HK-2 (cell line): ENCODE measurements at regions not wholly inside any gene's neighbourhood (a gene's known extent, or its start where the extent isn't known, plus 50 kb on each side); places are given as distances from the start of the nearest gene placed in this dataset.
A peak's percentile ranks its signal among the peaks of the same experiment; 100 is the strongest.
"Not testable (repeated sequence)": the region's sequence is repeated elsewhere in the genome, so short reads cannot be mapped to it uniquely, and the experiment has no call there.

Experiments used
- DNase-seq: peaks from one replicate; pipeline ENCODE4 v3.0.0-alpha.2; 2018; ENCODE audit not compliant: unreplicated experiment

DNA sequence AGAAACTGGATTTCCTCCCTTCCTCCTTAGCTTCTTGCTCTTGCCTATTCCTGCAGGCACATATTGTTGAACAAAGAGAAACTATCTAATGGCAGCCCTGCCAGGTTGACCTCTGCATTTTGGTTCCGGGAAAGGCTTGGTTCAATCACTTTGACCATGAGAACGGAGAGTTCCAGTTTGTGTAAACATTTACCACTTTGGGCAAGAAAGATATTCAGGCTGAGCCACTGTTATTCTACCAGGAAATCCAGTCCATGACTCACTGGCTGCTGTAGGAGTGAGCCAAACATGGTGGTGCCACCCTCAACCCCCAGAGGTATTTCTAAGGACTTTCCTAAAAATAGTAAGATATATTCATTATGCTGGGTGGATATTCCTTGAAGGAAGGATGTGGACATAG is 242.2 kb upstream of the OR4E1 start:
- DNase-seq = no peak

DNA sequence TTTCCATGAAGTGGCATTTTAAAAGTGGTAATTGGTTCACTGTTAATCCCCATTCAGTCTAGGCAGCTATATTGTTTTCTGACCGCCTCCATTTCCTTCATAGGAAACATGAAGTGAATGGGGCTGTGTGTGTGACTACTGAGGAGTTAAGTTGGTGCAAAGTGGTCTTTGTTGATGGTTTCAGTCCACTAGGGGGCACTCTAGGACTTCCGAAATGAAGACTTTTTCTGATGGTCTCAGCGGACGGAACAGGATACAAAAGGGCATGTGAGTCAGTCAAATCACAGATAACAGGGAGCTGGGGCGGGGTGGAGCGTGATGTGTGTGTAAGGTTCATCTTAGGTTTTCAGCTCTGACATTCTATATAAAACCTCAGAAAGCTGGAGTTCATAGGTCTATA is 240.1 kb upstream of the OR4E1 start:
- peak; percentile 38 for DNase-seq

DNA sequence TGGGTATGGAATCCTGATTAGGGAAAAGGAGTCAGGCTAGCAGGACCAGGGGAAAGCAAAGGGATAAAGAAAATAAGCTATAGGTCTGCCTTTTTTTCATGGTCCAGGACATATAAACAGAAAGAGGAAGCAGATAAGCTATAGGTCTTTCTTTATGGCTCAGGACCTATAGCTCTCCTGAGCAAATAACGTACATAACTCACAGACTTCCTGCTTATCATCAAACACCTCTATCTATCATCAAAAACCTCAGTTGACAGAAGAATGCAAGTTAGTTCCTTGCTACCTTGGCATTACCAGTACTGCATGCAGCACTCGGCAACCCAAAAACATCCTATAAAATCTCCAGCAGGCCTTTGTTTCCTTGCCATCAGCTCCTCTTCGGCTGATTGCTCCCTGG is 238.7 kb upstream of the OR4E1 start:
- DNase-seq = no peak

DNA sequence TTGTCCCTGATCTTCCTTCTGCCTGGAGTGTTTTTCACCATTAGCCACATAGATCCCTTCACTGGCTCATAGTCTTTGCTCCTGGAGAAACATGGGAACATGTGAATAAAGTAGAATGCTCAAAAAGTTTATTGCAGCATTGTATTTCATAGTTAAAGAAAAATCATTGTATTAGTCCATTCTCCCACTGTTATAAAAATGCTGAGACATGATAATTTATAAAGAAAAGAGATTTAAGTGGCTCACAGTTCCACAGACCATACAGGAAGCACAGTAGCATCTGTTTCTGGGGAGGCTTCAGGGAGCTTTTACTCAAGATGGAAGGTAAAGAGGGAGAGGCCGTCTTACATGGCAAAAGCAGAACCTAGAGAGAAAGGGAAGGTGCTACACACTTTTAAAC is 238.3 kb upstream of the OR4E1 start:
- no peak for DNase-seq

DNA sequence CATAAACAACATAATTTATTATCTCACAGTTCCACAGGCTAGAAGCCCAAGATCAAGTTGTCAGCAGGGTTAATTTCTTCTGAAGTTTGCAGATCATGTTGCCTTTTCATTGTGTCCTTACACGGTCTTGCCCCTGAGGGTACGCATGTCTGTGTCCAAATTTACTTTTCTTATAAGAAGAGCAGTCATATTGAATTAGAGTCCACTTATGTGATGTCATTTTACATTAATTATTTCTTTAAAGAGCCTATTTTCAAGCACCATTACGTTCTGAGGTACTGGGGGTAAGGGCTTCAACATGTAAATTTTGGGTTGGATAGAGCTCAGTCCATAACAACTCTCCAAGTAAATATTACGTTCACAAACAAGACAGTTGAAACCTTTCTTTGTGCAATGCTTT is 236.6 kb upstream of the OR4E1 start:
- DNase-seq = no peak

DNA sequence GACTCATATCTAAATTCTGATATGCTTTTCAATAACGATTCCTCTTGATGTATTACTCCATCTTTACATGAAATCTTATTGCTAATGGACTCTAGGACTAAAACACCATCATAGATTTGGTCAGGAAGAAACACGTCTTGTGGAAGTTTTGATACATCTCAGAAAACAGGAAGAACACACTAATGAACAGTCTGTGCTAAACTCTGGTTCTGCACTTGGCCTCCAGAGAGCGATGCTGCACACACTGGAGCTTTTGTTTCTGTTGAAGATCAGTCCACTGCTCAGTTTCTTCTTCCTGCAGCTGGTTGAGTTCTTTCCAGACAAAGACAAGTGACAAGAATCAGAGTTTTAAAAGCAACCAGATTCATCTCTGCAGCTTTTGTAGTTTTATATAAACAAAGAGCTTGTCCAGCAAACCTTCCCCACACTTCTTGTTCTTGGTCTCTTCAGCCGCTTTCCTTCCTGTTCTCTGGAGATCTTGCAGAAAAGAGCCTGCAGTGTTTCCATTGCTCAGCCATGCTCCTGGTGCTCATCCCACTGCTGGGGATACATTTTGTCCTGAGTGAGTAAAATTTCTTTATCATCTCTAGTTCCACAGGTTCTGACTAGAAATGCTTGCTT is 229.1 kb upstream of the OR4E1 start:
- no peak for DNase-seq

DNA sequence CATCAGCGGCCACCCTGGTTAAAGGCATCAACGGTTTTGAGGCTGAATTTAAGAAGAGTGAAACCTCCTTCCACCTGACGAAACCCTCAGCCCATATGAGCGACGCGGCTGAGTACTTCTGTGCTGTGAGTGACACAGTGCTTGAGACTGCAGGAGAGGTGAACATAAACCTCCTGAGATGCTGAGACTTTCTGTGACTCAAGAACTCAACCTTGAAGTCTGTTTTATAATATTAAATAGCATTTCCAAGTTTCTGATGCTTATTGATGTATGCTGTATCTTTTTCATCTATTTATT is 221.2 kb upstream of the OR4E1 start:
- DNase-seq = not testable (repeated sequence)

DNA sequence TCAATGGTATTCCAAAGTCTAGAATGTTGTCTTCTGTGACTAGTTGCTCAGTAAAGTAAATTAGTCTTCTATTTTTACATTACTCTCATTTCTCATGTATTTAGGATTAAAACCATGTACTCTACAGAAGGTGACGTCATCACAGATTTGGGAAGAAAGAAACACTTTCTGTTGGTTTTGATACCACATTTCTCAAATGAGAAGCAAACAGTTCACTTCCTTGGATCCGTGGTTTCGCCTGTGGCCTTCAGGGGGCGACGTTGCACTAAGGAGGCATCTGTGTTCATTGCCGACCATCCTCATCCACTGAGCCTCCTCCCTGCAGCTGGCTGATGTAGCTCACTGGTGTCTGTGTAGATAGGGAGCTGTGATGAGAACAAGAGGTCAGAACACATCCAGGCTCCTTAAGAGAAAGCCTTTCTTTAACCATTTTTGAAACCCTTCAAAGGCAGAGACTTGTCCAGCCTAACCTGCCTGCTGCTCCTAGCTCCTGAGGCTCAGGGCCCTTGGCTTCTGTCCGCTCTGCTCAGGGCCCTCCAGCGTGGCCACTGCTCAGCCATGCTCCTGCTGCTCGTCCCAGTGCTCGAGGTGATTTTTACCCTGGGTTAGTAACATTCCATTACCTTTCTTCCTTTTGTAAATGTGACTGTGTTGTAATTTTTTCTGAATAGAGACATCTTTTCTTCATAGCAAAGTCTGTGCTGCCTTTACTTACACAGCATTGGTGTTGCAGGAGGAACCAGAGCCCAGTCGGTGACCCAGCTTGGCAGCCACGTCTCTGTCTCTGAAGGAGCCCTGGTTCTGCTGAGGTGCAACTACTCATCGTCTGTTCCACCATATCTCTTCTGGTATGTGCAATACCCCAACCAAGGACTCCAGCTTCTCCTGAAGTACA is 220.6 kb upstream of the OR4E1 start:
- DNase-seq = no peak

DNA sequence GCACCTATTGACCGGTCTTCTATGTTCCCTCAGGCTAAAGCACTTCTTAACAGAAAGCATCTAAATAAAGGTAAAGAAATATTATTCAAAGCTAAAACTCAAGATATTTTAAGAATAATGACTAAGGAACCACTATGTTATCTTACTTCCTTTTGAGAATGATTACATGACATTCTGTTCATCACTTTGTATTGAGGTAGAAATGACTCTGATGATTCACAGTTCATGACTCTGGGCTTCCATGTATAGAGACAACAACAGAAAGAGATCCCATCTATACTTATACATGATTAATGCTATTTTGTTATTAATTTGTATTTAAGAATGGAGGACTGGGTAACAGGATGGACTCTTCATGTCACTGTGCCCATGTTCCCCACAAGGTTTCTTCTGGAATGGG is 218.3 kb upstream of the OR4E1 start:
- DNase-seq = no peak

DNA sequence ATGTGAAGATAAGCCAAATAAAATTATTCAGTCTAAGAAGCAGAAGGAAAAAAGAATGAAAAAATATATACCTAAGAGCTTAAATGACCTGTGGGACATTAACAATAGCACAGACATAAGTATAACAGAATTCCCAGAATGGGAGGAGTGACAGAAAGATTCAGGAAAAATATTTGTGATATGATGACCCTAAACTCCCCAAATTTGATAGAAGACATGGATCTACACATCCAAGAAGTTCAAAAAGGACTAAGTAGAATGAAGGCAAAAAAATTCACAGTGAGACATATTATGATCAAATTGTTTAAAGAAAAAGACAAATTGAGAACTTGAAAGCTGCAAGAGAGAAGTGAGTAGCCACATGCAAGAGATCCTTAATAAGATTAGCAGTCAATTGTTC is 211.4 kb upstream of the OR4E1 start:
- DNase-seq = no peak

DNA sequence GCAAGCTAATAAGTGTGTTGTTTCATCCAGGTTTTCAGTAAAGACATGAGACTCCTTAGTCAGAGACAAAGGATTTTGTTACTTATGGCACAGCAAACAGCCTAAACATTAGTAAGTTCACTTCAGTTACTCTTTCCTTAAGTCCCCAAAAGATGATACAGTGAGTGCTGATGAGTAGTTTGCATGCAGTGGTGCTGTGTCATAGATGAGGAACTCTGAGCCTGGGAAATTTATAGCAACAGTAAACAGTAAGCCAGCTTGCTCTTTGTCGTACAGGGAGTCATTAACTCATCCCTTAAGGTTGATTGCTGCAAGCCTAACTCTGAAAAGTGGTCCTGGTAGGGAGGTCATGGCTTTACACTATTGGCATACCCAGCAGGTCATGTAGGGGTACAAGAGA is 208.6 kb upstream of the OR4E1 start:
- no peak for DNase-seq

DNA sequence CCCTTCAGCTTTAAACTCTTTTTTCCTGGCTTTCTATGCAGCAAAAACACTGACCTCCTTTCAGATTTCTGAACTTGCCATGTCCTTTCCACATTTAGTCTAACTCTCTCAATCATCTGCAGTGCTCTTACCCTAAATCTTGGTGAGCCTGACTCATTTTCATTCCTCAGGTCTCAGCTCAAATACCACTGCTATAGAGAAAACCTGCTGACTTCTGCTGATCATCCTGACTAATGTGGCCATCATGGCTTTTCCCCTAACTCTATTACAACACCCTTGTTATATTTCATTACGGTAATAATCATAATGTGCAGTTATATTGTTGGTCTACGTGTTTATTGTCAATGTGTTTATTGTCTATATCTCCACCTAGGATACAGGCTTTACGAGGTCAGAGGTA is 207.3 kb upstream of the OR4E1 start:
- DNase-seq = no peak

DNA sequence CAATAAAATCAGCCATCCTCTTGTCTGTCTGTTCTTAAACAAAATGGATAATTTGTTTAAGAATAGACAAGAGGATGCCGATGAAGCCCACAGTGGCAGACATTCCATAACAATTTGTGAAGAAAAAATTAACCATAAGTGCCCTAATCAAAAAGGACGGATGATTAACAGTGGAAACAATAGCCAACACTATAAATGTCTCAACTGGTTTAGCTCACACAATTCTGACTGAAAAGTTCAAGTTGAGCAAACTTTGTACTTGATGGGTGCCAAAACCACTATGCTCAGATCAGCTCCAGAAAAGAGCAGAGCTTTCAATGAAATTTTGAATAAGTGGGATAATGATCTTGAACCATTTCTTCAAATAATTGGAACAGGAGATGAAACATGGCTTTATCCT is 202.2 kb upstream of the OR4E1 start:
- no peak for DNase-seq

DNA sequence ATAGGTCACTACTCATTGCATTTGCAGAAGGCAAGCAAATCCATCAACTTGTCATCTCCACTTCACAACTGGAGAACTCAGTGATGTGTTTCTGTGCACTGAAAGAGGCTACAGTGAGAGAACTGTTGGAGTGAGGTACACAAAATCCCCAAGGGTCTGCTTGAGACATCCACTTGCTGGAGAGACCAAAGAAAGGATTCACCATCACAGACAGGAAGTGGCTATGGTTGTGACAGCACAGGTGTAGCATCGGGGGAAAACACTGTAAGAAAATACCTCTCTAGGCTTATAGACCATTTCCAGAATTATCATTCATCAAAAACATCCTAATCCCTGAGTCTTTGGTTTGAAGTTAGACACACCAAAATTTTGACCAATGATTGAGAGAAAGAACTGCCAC is 201.3 kb upstream of the OR4E1 start:
- DNase-seq = no peak

DNA sequence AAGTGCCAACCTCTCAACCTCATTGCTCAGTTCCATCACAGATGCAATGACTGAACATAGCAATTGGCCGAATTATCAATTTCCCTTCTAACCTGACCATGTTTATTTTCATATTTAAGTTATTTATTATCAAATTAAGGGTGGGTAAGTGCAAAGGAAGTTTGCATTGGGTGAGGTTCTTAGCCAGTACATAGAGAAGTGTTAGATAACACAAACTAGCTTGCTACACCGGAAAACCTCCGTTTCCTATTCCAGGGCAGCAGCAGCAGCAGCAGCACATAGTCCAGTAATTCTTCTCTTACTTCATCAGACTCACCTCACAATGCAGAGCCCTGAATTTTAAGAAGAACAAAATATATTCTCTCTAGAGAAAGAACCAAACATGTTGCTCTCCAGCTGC is 200.5 kb upstream of the OR4E1 start:
- DNase-seq = no peak

DNA sequence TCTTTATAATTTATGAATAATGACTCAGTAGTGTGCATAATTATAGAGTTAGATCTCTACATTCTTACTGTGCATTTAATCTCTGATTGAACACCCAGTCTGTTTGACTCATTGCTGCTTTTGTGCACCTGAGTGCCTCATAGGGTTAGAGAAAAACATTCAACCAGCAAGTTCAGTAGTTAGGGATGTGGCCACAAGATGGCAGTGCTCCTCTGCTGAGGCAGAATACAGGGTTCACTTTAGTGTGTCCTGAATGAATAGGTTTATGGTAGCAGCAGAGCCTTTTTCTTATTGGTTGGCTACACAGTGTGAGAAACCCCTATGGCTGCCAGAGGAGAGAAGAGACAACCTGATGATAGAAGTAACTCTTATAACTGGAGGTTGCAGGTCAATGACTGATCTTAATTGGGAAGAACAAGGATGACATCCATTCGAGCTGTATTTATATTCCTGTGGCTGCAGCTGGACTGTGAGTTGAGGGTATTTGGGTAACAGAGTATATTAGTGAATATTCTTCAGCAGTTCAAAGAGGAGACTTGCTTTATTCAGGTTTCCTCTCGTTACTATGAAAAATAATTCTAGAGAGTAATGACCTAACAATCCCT is 194.9 kb upstream of the OR4E1 start:
- peak; percentile 25 for DNase-seq

DNA sequence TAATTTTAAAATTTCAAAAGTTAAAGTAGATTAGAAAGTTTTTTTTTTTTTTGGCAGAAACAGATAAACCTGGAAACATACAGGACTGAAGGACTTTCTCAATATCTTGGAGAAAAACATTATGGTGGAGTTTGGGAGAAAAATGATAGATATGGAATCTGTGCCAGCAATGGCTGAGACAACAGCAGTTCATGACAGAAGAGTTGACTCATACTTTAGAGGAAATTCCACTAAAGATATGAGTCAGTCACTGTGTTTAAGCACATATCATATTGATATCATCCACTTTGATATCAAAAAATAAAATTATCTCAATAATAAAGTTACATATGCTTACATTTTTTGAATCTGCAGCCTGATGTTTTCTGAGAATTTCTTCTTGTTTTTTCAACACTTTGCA is 193.9 kb upstream of the OR4E1 start:
- DNase-seq = no peak

DNA sequence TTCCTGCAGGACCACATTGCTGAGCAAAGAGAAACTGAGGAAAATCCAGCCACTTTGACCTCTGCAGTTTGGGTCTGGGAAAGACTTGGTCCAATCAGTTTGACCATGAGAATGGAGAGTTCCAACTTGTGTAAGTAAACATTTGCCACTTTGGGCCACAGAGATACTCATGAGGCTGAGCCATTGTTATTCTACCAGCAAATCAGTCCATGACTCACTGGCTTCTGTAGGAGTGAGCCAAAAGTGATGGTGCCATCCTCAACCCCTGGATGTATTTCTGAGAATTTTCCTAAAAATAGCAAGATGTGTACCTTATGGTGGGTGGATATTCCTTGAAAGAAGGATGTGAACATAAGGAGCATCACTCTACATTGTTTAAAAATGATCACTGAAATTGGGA is 192.9 kb upstream of the OR4E1 start:
- DNase-seq = no peak

DNA sequence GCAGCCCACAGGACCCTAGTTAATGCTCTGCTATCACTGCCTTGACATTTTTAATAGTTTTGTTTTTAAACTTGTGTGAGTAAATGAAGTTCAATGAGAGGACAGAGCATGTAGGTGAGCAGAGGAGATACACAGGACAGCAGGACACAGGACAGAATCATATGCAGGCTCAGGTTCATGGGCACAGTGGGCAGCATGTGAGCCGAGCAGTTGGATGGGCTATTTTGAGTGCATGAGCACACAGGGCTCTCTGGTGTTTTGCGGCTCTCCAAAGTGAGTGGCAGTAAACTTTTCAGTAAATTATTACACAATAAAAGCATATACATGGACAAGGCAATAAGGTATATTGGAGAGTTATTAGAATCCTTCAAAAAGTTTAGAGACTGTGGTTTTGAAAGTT is 189.7 kb upstream of the OR4E1 start:
- DNase-seq = no peak

DNA sequence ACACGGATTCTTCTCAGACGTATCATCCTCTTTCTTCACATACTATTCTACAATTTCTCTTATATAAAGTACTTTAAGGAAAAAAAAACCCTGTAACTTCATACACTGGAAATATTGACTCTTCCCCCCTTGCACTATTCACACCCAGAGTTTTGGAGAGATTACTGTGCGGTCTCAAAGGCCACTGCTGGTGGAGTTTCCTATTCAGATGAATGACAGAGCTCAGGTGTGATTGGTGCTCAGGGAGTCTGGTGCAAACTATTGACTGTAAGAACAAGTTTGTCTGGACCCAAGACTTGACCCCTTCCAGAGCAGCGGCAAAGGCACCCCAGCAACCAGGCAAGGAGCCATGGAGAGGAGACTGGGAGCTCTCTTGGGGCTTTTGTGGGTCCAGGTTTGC is 187.5 kb upstream of the OR4E1 start:
- no peak for DNase-seq

DNA sequence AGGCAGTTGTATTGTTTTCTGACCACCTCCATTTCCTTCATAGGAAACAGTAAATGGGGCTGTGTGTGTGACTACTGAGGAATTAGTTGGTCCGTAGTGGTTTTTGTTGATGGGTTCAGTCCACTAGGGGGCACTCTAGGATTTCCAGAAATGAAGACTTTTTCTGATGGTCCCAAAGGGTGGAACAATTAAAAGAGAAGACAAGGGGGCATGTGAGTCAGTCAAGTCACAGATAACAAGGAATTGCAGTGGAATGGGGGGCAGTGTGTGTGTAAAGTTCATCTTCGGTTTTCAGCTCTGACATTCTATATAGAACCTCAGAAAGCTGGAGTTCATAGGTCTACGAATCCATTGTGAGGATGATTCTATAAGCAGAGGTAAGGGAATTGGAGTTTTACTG is 186.6 kb upstream of the OR4E1 start:
- DNase-seq = no peak

DNA sequence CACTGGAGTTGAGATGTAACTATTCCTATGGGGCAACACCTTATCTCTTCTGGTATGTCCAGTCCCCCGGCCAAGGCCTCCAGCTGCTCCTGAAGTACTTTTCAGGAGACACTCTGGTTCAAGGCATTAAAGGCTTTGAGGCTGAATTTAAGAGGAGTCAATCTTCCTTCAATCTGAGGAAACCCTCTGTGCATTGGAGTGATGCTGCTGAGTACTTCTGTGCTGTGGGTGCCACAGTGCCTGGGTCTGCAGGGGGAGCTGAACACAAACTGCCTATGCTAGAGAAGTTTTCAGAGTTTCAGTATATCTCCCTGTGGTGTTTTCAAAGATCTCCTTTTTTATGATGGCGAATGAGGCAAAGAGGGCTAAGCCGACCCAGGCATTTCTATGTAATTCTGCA is 179.2 kb upstream of the OR4E1 start:
- DNase-seq = no peak

DNA sequence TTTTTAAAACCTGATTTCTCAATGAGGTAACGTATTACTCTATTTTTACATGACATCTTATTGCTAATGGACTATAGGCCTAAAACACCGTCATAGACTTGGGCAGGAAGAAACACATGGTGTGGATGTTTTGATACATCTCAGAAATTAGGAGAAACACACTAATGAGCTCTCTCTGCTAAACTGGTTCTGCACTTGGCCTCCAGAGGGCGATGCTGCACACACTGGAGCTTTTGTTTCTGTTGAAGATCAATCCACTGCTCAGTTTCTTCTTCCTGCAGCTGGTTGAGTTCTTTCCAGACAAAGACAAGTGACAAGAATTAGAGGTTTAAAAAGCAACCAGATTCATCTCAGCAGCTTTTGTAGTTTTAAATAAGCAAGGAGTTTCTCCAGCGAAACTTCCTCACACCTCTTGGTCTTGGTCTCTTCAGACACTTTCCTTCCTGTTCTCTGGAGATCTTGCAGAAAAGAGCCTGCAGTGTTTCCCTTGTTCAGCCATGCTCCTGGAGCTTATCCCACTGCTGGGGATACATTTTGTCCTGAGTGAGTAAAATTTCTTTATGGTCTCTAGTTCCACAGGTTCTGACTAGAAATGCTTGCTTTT is 178.5 kb upstream of the OR4E1 start:
- no peak for DNase-seq
